ENCODE measurements at regions not wholly inside any gene's neighbourhood (a gene's known extent, or its start where the extent isn't known, plus 50 kb on each side); places are given as distances from the start of the nearest gene placed in this dataset.
"Not testable (repeated sequence)": the region's sequence is repeated elsewhere in the genome, so short reads cannot be mapped to it uniquely, and the experiment has no call there.

GRCh38 chr20:30921286-30922071 lies 336.0 kb upstream of the DEFB115 start:
- H3K4me1 ChIP-seq: no peaks in the 10 kb centered on the region
- no peak for TF ChIP-seq POLR2A (IDR thresholded peaks at IDR 0.05)
- TF ChIP-seq, protein P1, sequence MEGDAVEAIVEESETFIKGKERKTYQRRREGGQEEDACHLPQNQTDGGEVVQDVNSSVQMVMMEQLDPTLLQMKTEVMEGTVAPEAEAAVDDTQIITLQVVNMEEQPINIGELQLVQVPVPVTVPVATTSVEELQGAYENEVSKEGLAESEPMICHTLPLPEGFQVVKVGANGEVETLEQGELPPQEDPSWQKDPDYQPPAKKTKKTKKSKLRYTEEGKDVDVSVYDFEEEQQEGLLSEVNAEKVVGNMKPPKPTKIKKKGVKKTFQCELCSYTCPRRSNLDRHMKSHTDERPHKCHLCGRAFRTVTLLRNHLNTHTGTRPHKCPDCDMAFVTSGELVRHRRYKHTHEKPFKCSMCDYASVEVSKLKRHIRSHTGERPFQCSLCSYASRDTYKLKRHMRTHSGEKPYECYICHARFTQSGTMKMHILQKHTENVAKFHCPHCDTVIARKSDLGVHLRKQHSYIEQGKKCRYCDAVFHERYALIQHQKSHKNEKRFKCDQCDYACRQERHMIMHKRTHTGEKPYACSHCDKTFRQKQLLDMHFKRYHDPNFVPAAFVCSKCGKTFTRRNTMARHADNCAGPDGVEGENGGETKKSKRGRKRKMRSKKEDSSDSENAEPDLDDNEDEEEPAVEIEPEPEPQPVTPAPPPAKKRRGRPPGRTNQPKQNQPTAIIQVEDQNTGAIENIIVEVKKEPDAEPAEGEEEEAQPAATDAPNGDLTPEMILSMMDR (IDR thresholded peaks at IDR 0.05): no peak
- H3K27ac ChIP-seq: no peak overlapping the region
- H3K4me3 ChIP-seq: no peak overlapping the region
- no peak for DNase-seq
- no peaks in the 10 kb centered on the region for H3K36me3 ChIP-seq
- no peaks in the 10 kb centered on the region for H3K27me3 ChIP-seq
- H3K9me3 ChIP-seq: peaks cover 0 to 19% (median 0%) of the 10 kb centered on the region in 4 donors

DNA sequence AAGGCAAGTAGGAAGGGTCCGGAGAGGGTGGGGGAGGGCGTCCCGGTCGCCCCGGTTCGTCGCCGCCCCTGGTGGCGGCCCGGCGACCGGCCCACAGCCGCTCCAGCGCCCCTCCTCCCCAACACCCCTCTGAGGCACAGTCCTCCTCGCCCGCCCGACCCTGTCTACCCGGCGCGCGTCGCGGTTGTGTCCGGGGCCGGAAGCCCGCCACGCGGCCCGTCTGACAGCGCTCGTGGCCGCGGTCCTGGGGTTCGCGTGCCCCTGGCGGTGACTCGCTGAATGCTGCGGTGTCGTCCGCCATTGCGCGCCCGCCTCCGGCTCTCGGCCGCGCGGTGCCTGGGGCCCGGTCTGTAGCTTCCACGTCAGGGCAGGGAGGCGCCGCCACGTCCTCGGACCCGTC lies 335.3 kb upstream of the DEFB115 start:
- H3K9me3 ChIP-seq: peaks cover 0 to 19% (median 0%) of the 10 kb centered on the region in 4 donors
- H3K36me3 ChIP-seq: no peaks in the 10 kb centered on the region
- H3K27ac ChIP-seq: no peak overlapping the region
- H3K4me1 ChIP-seq: no peaks in the 10 kb centered on the region
- no peaks in the 10 kb centered on the region for H3K27me3 ChIP-seq
- H3K4me3 ChIP-seq: no peak overlapping the region
- no peak for DNase-seq
- no peak for TF ChIP-seq POLR2A (IDR thresholded peaks at IDR 0.05)
- TF ChIP-seq, protein P1 (IDR thresholded peaks at IDR 0.05): no peak

DNA sequence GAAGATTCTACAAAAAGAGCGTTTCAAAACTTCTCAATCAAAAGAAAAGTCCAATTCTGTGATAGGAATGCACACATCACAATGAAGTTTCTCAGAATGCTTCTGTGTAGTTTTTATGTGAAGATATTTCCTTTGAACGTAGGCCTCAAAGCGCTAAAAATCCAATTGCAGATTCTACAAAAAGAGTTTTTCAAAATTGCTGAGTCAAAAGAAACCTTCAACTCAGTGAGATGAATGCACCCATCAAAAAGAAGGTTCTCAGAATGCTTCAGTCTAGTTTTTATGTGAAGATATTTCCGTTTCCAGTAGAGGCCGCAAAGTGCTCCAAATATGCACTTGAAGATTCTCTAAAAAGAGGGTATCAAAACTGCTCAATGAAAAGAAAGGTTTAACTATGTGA lies 319.7 kb upstream of the DEFB115 start:
- H3K27ac ChIP-seq: no peak overlapping the region
- H3K4me1 ChIP-seq: no peaks in the 10 kb centered on the region
- no peaks in the 10 kb centered on the region for H3K36me3 ChIP-seq
- no peaks in the 10 kb centered on the region for H3K9me3 ChIP-seq
- H3K27me3 ChIP-seq: no peaks in the 10 kb centered on the region
- H3K4me3 ChIP-seq: no peak overlapping the region
- TF ChIP-seq, protein P1 (IDR thresholded peaks at IDR 0.05): no peak
- no peak for TF ChIP-seq POLR2A (IDR thresholded peaks at IDR 0.05)
- no peak for DNase-seq

DNA sequence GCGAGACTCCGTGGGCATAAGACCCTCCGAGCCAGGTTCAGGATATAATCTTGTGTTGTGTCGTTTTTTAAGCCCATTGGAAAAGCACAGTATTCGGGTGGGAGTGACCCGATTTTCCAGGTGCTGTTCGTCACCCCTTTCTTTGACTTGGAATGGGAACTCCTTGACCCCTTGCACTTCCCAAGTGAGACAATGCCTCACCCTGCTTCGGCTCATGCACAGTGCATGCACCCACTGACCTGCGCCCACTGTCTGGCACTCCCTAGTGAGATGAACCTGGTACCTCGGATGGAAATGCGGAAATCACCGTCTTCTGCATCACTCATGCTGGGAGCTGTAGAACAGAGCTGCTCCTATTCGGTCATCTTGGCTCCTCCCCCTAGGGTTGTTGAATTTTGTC lies 307.7 kb upstream of the DEFB115 start:
- H3K27me3 ChIP-seq: no peaks in the 10 kb centered on the region
- H3K9me3 ChIP-seq: no peaks in the 10 kb centered on the region
- DNase-seq: no peak
- H3K27ac ChIP-seq: no peak overlapping the region
- no peaks in the 10 kb centered on the region for H3K4me1 ChIP-seq
- TF ChIP-seq, protein P1 (IDR thresholded peaks at IDR 0.05): no peak
- TF ChIP-seq POLR2A (IDR thresholded peaks at IDR 0.05): no peak
- no peak overlapping the region for H3K4me3 ChIP-seq
- no peaks in the 10 kb centered on the region for H3K36me3 ChIP-seq

DNA sequence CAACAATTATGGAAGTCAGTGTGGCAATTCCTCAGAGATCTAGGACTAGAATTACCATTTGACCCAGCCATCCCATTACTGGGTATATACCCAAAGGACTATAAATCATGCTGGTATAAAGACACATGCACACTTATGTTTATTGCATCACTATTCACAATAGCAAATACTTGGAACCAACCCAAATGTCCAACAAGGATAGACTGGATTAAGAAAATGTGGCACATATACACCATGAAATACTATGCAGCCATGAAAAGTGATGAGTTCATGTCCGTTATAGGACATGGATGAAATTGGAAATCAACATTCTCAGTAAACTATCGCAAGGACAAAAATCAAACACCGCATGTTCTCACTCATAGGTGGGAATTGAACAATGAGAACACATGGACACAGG lies 306.4 kb upstream of the DEFB115 start:
- not testable (repeated sequence) for H3K27ac ChIP-seq, H3K36me3 ChIP-seq, H3K4me1 ChIP-seq, H3K4me3 ChIP-seq, H3K27me3 ChIP-seq, H3K9me3 ChIP-seq, DNase-seq

GRCh38 chr20:30956649-30957048 lies 300.8 kb upstream of the DEFB115 start:
- not testable (repeated sequence) for H3K27ac ChIP-seq, DNase-seq, H3K27me3 ChIP-seq, H3K9me3 ChIP-seq, H3K4me3 ChIP-seq, H3K36me3 ChIP-seq, H3K4me1 ChIP-seq

DNA sequence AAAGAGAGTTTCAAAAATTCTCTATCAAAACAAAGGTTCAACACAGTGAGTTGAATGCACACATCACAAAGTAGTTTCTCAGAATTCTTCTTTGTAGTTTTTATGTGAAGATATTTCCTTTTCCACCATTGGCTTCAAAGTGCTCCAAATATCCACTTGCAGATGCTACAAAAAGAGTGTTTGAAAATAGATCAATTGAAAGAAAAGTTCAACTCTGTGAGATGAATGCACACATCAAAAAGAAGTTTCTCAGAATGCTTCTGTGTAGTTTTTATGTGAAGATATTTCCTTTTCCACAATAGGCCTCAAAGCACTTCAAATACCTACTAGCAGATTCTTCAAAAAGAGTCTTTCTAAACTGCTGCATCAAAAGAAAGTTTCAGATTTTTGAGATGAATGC lies 298.3 kb upstream of the DEFB115 start:
- H3K36me3 ChIP-seq, H3K9me3 ChIP-seq, H3K4me1 ChIP-seq, H3K27me3 ChIP-seq, H3K4me3 ChIP-seq, DNase-seq, H3K27ac ChIP-seq: not testable (repeated sequence)

Measured in Peyer's patch (tissue), 4 donors.